ENCODE measurements at regions not wholly inside any gene's neighbourhood (a gene's known extent, or its start where the extent isn't known, plus 50 kb on each side); places are given as distances from the start of the nearest gene placed in this dataset.

DNA sequence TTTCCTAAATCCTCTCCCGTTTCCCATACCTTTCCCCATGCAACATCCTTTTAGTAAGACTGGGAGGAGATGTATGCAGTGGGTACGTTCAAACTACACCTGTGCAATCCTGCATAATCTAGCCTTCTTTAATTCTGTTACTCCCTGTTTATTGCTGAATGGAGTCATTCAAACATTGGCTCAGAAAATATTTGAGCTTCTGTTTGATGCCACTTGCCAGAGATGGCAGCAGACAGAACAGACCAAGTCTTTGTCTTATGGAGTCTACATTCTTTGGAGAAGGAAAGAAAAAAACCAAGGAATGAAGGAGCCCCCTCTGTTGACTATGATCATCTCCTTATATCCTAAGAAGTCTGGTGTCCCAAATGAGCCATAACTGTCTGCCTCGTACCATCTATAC is 288.8 kb downstream of the HAPSTR1 start:
- TF ChIP-seq, protein P1, sequence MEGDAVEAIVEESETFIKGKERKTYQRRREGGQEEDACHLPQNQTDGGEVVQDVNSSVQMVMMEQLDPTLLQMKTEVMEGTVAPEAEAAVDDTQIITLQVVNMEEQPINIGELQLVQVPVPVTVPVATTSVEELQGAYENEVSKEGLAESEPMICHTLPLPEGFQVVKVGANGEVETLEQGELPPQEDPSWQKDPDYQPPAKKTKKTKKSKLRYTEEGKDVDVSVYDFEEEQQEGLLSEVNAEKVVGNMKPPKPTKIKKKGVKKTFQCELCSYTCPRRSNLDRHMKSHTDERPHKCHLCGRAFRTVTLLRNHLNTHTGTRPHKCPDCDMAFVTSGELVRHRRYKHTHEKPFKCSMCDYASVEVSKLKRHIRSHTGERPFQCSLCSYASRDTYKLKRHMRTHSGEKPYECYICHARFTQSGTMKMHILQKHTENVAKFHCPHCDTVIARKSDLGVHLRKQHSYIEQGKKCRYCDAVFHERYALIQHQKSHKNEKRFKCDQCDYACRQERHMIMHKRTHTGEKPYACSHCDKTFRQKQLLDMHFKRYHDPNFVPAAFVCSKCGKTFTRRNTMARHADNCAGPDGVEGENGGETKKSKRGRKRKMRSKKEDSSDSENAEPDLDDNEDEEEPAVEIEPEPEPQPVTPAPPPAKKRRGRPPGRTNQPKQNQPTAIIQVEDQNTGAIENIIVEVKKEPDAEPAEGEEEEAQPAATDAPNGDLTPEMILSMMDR (conservative IDR thresholded peaks at IDR 0.05), result no peak
- TF ChIP-seq ZFX (IDR thresholded peaks at IDR 0.05), result no peak

Data from C4-2B (cell line).